DMS53 treated with DMSO at 0.1 percent for 48 hours (cell line): ENCODE measurements at regions not wholly inside any gene's neighbourhood (a gene's known extent, or its start where the extent isn't known, plus 50 kb on each side); places are given as distances from the start of the nearest gene placed in this dataset.
"Not testable (repeated sequence)": the region's sequence is repeated elsewhere in the genome, so short reads cannot be mapped to it uniquely, and the experiment has no call there.

Experiments
- DNase-seq: peaks from one replicate; lab custom pipeline; 2025; ENCODE audit not compliant: unreplicated experiment; lab: John Stamatoyannopoulos, UW

GRCh38 chr19:34017601-34018000, 154.7 kb upstream of the LSM14A start:
- DNase-seq, result no peak

DNA sequence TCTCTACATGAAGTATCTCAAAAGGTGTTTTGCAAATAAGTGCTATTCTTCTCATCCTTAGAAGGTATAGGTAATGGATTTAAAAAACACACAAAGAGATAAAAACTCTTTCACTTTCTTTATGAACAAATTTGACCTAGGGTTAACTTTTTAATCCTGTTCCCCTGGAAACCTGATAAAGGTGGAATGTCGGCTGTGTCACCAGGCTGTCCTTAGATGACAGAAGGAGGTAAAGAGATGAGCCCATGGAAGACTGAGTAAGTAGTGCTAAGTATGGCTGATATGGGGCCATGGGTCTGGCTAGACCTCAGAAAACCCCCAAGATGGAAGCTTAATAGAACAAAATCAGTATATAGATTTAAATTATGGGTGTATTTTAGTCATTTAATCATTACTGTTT, 153.8 kb upstream of the LSM14A start:
- DNase-seq, result no peak

- no peak for DNase-seq
Observed at GRCh38 chr19:34023381-34023780, 148.9 kb upstream of the LSM14A start.

DNA sequence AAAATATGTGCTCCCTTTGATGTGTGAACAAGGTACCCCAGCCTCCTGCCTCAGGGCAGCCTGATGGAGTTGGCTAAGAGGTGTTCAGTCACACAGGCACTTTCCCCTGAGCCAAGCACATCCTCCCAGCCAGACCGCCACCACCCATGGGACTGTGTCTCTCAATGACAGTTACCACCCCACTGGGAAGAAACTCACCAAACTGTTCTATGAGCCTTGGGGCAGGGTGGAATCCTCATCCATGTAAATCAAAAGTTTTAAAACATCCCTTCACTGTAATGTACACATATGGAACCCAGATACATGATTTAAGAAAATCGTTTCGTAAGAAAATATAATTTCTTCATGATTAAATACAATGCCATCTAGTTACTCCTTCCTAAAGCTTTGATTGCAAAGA, 138.4 kb upstream of the LSM14A start:
- no peak for DNase-seq

DNA sequence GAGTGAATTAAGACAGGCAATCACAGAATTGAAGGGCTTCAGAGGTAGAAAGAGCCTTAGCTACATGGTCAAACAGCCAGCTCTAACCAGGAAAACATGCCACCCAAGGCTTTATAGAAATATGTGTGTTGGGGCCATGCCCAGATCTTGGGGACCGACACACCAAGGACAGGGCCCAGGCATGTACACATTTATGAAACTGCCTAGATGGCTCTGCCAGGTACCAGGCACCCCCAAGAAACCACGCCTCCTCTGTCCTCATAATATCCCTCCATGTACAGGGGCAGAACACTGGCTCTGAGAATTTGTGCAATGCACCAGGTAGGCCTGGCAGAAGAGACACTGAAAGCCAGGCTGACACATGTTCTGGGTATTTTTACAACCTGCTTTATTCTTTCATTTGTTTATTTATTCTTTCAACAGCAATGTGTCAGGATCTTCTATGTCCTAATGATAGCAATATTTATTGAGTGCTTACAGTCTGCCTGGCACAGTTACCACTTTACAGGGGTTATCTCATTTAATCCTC, 137.9 kb upstream of the LSM14A start:
- no peak for DNase-seq

DNA sequence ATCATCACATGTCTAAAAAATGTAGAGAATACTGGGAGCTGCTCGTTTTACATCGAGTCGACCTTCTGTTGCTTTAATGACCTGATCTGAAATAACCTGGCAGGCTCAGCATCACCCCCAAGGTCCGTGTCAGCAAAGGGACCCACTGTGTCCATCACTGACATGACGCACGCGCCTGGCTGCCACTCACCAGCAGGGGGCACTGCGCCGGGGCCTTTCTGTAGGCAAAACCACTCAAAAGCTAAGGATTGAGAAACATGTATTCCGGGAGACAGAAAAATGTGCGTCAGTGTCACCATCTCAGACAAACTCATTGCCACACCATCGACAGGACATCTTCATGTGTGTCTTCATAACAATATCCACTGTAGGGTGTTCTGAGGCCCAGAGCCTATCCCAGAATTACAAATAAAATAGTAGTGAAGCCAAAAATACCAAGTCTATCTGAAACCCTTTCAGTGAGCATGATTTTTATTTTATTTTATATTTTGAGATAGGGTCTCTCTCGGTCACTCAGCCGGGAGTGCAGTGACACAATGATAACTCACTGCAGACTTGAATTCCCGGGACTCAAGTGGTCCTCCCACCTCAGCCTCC, 130.3 kb upstream of the LSM14A start:
- no peak for DNase-seq

DNA sequence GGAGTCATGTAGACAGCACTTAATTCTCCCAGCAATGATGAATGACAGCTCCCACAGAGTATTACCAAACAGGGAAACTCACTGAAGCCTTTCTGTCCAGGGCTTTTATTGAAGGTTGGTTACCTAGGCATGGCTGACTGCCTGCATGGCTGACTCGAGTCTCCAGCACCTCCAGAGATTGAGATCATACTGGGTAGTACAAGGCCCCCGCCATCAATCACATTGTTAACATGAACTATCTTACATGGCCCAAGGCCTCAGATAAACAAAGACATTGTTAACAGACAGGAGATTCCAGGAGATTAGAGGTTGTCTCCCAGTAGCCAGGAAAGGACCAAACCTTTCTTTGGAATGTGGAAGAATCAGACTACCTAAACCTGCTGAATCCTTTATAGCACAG, 128.3 kb upstream of the LSM14A start:
- no peak for DNase-seq

DNA sequence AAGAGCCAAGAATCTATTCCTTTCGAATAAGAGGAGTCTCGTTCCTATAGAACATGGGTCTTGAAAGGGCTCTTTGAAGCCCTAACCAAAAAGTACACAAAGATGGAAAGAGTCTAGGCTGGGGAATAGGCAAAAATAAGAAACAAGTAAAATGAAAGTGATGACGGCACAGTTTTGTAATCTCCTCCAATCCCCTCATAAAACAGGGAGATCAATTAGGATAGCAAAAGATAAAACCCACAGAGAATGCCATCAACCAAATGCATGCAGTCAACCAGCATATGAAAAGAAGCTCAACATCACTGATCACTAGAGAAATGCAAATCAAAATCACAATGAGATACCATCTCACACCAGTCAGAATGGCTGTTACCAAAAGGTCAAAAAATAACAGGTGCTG, 122.4 kb upstream of the LSM14A start:
- DNase-seq, result no peak

DNA sequence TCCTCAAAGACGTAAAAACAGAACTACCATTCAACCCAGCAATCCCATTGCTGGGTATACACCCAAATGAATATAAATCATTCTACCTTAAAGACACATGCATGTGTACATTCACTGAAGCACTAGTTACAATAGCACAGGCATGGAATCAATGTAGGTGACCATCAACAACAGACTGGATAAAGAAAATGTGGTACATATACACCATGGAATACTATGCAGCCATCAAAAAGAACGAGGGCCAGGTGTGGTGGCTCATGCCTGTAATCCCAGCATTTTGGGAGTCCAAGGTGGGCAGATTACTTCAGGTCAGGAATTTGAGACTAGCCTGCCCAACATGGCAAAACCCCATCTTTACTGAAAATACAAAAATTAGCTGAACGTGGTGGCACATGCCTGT, 121.9 kb upstream of the LSM14A start:
- not testable (repeated sequence) for DNase-seq

DNA sequence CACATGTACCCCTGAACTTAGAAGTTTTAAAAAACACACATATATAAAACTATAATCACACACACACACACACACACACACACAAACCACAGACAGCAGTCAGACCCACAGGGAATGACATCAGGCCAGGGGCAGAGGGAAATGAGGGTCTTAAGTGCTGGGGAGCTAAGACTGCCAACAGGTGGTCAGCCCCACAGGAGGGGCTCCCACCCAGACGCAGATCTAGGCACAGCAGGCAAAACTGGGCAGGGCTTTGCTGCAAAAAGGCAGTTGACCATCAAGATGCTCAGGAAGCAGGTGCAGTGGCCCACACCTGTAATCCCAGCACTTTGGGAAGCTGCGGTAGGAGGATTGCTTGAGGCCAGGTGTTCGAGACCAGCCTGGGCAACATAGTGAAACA, 121.0 kb upstream of the LSM14A start:
- DNase-seq, result no peak

GRCh38 chr19:34057155-34057554, 115.1 kb upstream of the LSM14A start:
- no peak for DNase-seq

DNA sequence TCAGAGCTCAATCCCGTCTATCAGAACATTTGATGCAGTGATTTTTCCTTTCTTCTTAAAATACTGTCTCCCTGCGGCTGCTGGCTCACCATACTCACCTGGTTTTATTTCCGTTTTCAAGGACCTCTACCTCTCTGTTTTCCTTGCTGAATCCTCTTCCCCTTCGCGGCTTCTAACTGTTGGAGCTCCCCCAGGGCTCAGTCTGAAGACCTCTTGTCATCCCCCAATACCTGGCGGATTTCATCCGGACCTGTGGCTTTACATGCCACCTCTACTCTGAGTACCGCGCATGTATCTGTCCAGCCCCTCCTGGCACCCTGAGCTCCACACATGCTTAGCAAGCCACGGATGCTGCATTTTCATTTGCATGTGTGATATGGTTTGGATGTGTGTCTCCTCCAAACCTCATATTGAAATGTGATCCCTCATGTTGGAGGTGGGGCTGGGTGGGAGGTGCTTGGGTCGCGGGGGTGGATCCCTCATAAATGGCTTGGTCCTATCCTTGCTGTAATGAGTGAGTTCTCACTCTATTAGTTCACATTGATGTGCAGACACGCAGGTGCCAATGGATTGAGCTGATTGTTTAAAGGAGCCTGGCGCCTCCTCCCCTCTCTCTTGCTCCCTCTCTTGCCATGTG, 106.2 kb upstream of the LSM14A start:
- DNase-seq, result no peak

- DNase-seq, result no peak
Observed at GRCh38 chr19:34067861-34068271, 104.4 kb upstream of the LSM14A start.

DNA sequence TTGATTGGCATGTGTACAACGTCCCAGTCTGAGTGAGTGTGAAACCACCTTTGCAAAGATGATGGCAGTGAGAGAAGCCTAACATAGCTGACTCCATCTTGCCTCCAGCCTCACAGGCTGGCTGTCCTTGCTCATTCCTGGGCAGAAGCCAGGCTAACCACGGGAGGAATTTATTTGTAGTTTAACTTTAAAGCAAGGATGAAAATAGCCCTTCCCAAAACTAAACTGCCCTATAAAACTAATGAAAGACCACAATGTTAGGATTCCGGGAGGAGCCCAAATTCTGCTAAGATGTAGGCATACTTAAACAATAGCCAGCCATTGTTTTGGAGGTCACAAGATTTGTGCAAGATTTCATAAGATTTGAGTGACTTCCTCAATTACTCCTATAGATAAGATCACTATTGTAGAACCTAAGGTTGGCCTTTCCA, 96.6 kb upstream of the LSM14A start:
- DNase-seq, result no peak

DNA sequence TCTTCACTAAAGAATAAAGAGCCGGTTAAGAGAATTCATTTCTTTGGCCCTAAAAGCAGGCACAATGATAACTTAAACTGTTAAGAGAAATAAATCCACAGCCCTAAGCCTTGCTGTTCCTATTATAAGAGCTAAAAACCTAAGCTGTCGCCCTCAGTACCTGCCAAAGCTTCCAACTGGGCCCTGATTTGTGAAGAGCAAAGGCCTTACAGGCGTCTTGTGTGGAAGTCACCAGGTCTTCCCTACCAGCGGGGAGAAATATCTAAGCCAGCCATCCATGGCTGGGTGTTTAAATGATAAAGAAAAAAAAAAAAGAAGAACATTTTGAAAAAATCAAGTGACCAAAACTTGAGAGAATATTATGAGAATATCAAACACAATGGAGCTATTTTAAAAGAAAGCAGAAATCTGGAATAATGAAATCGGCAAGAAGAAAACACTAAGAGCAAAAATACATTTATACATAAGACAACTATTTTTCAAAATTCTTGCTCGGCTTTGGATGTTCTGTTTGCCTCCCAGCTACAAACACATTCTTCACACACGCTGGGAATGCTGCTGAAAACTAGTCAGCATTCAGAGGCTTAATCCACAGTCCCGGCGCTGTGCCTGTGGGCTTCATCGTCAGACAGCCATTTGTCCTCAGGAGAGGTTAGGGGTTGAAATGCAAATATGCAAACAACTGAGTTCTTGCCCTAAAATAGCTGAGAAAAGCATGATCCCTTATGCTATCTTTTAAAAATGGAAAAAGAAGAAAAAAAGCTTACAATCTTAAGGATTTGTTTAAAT, 89.8 kb upstream of the LSM14A start:
- no peak for DNase-seq

DNA sequence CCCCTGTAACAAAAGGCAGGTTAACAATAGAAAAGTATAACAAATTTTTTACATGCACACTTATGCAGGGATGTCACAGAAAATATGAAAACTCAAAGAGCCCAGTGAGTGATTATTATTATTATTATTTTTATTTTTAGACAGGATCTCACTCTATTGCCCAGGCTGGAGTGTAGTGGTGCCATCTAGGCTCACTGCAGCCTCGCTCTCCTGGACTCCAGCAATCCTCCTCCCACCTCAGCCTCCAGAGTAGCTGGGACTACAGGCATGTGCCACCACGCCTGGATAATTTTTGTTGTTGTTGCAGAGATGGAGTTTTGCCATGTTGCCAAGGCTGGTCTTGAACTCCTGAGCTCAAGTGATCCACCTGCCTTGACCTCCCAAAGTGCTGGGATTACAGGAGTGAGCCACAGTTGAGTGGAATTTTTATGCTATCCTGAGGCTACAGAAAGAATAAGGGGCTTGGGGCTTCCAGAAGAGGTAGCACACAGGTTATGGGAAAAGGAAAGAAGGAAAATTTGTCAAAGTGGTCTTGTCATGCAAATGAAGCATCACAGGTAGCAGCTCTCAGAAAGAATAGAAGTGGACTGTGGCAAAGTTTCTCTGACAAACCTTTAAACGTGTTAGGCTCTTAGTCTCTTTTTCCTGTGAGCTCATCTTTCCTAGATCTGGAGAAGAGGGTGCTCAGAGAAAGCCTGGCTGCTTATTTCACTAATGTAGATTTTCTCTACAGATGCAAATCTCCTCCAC, 87.7 kb upstream of the LSM14A start:
- DNase-seq, result no peak

DNA sequence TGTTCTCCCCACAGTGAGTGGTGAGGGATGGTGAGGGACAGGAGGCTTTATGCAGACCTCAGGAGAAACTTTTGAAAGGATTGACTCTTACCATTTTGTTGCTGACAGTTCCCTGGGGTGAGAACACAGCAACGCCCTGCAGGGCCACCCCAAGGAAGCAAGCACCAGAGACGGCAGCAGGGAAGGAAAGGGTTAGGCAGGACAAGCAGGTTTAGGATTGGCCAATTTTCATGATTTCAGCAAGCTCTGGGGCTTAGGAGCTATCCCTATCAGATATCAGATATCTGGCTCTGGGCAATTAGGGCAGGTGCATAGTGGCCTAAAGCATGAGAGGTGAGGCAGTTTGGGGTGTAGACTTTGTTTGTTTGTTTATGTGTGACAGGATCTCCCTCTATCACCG, 87.0 kb upstream of the LSM14A start:
- no peak for DNase-seq

GRCh38 chr19:34088292-34088691, 84.0 kb upstream of the LSM14A start:
- DNase-seq, result no peak

GRCh38 chr19:34089566-34089965, 82.7 kb upstream of the LSM14A start:
- no peak for DNase-seq

DNA sequence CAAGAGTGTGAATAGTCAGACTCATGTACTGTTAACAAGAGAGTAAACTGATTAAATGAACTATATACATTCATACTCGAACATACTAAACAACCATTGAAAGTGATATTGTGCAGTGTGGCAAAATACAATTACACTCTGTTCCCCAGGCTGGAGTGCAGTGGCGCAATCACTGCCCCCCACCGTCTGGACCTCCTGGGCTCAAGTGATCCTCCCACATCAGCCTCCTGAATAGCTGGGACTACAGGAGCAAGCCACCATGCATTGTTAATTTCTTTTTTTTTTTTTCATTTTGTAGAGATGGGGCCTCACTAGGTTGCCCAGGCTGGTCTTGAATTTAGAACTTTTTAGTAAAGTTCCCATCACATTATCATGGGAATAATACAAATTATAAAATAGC, 77.3 kb upstream of the LSM14A start:
- no peak for DNase-seq

- not testable (repeated sequence) for DNase-seq
Observed at GRCh38 chr19:34095411-34095810, 76.9 kb upstream of the LSM14A start.
